ENCODE measurements at regions not wholly inside any gene's neighbourhood (a gene's known extent, or its start where the extent isn't known, plus 50 kb on each side); places are given as distances from the start of the nearest gene placed in this dataset.

DNA sequence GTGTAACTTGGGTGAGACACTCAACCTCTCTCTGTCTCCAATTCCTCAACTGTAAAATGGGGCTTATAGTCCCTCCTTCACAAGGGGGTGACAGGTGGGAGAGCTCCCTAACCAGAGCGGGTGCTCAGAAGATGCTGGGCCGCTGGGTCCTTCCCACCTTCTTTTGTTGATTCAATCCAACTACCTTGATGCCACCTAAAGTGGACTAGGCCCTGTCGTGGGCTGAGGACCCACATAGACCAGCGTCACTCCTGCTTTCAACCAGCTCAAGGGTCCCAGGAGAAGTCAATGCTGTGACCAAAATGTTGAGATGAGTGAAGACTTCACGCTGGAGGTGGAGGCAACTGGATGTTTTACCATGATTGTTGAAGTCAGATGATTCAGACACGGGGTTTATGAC lies 72.7 kb upstream of the WNT11 start:
- Histone ChIP-seq H3K36me3 (ENCODE audit: insufficient read depth, low read length, poor library complexity, severe bottlenecking) (no peaks in the 10 kb centered on the region), H3K27ac (ENCODE audit: low read depth, low read length, poor library complexity, severe bottlenecking) (no peak overlapping the region), H3K27me3 (replicated peaks; ENCODE audit: insufficient read depth, low read depth, low read length, poor library complexity) (no peaks in the 10 kb centered on the region), H3K9me3 (ENCODE audit: low read depth, low read length, poor library complexity, severe bottlenecking) (no peaks in the 10 kb centered on the region), H3K4me1 (ENCODE audit: insufficient read depth, low read length, poor library complexity, severe bottlenecking) (no peaks in the 10 kb centered on the region), H3K4me3 (ENCODE audit: low read depth, low read length, poor library complexity, severe bottlenecking) (no peak overlapping the region)
- no TSS peak for BruUV-seq (replicated peaks)
- TF ChIP-seq, protein P1, sequence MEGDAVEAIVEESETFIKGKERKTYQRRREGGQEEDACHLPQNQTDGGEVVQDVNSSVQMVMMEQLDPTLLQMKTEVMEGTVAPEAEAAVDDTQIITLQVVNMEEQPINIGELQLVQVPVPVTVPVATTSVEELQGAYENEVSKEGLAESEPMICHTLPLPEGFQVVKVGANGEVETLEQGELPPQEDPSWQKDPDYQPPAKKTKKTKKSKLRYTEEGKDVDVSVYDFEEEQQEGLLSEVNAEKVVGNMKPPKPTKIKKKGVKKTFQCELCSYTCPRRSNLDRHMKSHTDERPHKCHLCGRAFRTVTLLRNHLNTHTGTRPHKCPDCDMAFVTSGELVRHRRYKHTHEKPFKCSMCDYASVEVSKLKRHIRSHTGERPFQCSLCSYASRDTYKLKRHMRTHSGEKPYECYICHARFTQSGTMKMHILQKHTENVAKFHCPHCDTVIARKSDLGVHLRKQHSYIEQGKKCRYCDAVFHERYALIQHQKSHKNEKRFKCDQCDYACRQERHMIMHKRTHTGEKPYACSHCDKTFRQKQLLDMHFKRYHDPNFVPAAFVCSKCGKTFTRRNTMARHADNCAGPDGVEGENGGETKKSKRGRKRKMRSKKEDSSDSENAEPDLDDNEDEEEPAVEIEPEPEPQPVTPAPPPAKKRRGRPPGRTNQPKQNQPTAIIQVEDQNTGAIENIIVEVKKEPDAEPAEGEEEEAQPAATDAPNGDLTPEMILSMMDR (conservative IDR thresholded peaks at IDR 0.05; ENCODE audit: low read depth, low read length): no peak
- no peak for TF ChIP-seq EZH2 (IDR thresholded peaks at IDR 0.05; ENCODE audit: borderline replicate concordance, low read depth, low read length, poor library complexity, severe bottlenecking)
- ChIA-PET CTCF (no interaction called here), POLR2A (ENCODE audit: low non-redundant PET) (no interaction called here)
- intact Hi-C loops (cut with micrococcal nuclease; ENCODE audit: unreplicated experiment): no loop called here
- DNase-seq (ENCODE audit: low spot score): no peak

GRCh38 chr11:76278526-76278925 lies 72.2 kb upstream of the WNT11 start:
- Histone ChIP-seq H3K4me3 (ENCODE audit: low read depth, low read length, poor library complexity, severe bottlenecking) (no peak overlapping the region), H3K27ac (ENCODE audit: low read depth, low read length, poor library complexity, severe bottlenecking) (no peak overlapping the region), H3K27me3 (replicated peaks; ENCODE audit: insufficient read depth, low read depth, low read length, poor library complexity) (no peaks in the 10 kb centered on the region), H3K36me3 (ENCODE audit: insufficient read depth, low read length, poor library complexity, severe bottlenecking) (no peaks in the 10 kb centered on the region), H3K4me1 (ENCODE audit: insufficient read depth, low read length, poor library complexity, severe bottlenecking) (no peaks in the 10 kb centered on the region), H3K9me3 (ENCODE audit: low read depth, low read length, poor library complexity, severe bottlenecking) (no peaks in the 10 kb centered on the region)
- ChIA-PET CTCF (no interaction called here), POLR2A (ENCODE audit: low non-redundant PET) (no interaction called here)
- no TSS peak for BruUV-seq (replicated peaks)
- intact Hi-C loops (cut with micrococcal nuclease; ENCODE audit: unreplicated experiment): no loop called here
- no peak for DNase-seq (ENCODE audit: low spot score)
- no peak for TF ChIP-seq EZH2 (IDR thresholded peaks at IDR 0.05; ENCODE audit: borderline replicate concordance, low read depth, low read length, poor library complexity, severe bottlenecking)
- TF ChIP-seq, protein P1 (conservative IDR thresholded peaks at IDR 0.05; ENCODE audit: low read depth, low read length): no peak

GRCh38 chr11:76277298-76278175 lies 71.2 kb upstream of the WNT11 start:
- H3K36me3 ChIP-seq (ENCODE audit: insufficient read depth, low read length, poor library complexity, severe bottlenecking): no peaks in the 10 kb centered on the region
- DNase-seq (ENCODE audit: low spot score): no peak
- ChIA-PET CTCF (no interaction called here), POLR2A (ENCODE audit: low non-redundant PET) (no interaction called here)
- intact Hi-C loops (cut with micrococcal nuclease; ENCODE audit: unreplicated experiment): no loop called here
- no peaks in the 10 kb centered on the region for H3K27me3 ChIP-seq (replicated peaks; ENCODE audit: insufficient read depth, low read depth, low read length, poor library complexity)
- H3K4me1 ChIP-seq (ENCODE audit: insufficient read depth, low read length, poor library complexity, severe bottlenecking): no peaks in the 10 kb centered on the region
- H3K4me3 ChIP-seq (ENCODE audit: low read depth, low read length, poor library complexity, severe bottlenecking): no peak overlapping the region
- H3K9me3 ChIP-seq (ENCODE audit: low read depth, low read length, poor library complexity, severe bottlenecking): no peaks in the 10 kb centered on the region
- no TSS peak for BruUV-seq (replicated peaks)
- no peak overlapping the region for H3K27ac ChIP-seq (ENCODE audit: low read depth, low read length, poor library complexity, severe bottlenecking)
- TF ChIP-seq, protein P1 (conservative IDR thresholded peaks at IDR 0.05; ENCODE audit: low read depth, low read length): no peak
- TF ChIP-seq EZH2 (IDR thresholded peaks at IDR 0.05; ENCODE audit: borderline replicate concordance, low read depth, low read length, poor library complexity, severe bottlenecking): no peak

Data from A673 (cell line).